ENCODE measurements at regions not wholly inside any gene's neighbourhood (a gene's known extent, or its start where the extent isn't known, plus 50 kb on each side); places are given as distances from the start of the nearest gene placed in this dataset.

- DNase-seq (ENCODE audit: low read depth in 1 of 2, low spot score in 1 of 2), result no peak
- H3K27ac ChIP-seq (replicated peaks), result no peak overlapping the region
- no peak for TF ChIP-seq CTCF (IDR thresholded peaks at IDR 0.05; ENCODE audit: insufficient read depth, low read length)
- no peak overlapping the region for H3K4me3 ChIP-seq (replicated peaks; ENCODE audit: insufficient read depth, low read length)
- no peaks in the 10 kb centered on the region for H3K27me3 ChIP-seq (ENCODE audit: insufficient read depth, poor library complexity, severe bottlenecking)
Observed at GRCh38 chr5:17828681-17829080, 194.4 kb downstream of the TAF11L14 start.

- no peak overlapping the region for H3K27ac ChIP-seq (replicated peaks)
- TF ChIP-seq REST (IDR thresholded peaks at IDR 0.05; ENCODE audit: insufficient replicate concordance, low read depth) (no peak), POLR2AphosphoS5 (IDR thresholded peaks at IDR 0.05; ENCODE audit: low read depth) (no peak), CTCF (IDR thresholded peaks at IDR 0.05; ENCODE audit: insufficient read depth, low read length) (no peak), GABPA (IDR thresholded peaks at IDR 0.05; ENCODE audit: low read depth) (no peak), SPI1 (IDR thresholded peaks at IDR 0.05; ENCODE audit: borderline replicate concordance, low read depth) (no peak)
- no peak for DNase-seq (ENCODE audit: low read depth in 1 of 2, low spot score in 1 of 2)
- no peak overlapping the region for H3K4me3 ChIP-seq (replicated peaks; ENCODE audit: insufficient read depth, low read length)
- H3K27me3 ChIP-seq (ENCODE audit: insufficient read depth, poor library complexity, severe bottlenecking), result no peaks in the 10 kb centered on the region
Observed at GRCh38 chr5:17829456-17829855, 195.2 kb downstream of the TAF11L14 start.

- no peak for DNase-seq (ENCODE audit: low read depth in 1 of 2, low spot score in 1 of 2)
Observed at GRCh38 chr5:17831279-17831678, 197.0 kb downstream of the TAF11L14 start.

More at GRCh38 chr5:17831279-17831678, 197.0 kb downstream of the TAF11L14 start:
- no peak overlapping the region for H3K4me3 ChIP-seq (replicated peaks; ENCODE audit: insufficient read depth, low read length)
- no peak overlapping the region for H3K27ac ChIP-seq (replicated peaks)
- H3K27me3 ChIP-seq (ENCODE audit: insufficient read depth, poor library complexity, severe bottlenecking), result no peaks in the 10 kb centered on the region
- no peak for TF ChIP-seq REST (IDR thresholded peaks at IDR 0.05; ENCODE audit: insufficient replicate concordance, low read depth)
- no peak for TF ChIP-seq GABPA (IDR thresholded peaks at IDR 0.05; ENCODE audit: low read depth)
- TF ChIP-seq SPI1 (IDR thresholded peaks at IDR 0.05; ENCODE audit: borderline replicate concordance, low read depth), result no peak
- no peak for TF ChIP-seq POLR2AphosphoS5 (IDR thresholded peaks at IDR 0.05; ENCODE audit: low read depth)
- no peak for TF ChIP-seq CTCF (IDR thresholded peaks at IDR 0.05; ENCODE audit: insufficient read depth, low read length)

Data from HL-60 (cell line).